ENCODE measurements at regions not wholly inside any gene's neighbourhood (a gene's known extent, or its start where the extent isn't known, plus 50 kb on each side); places are given as distances from the start of the nearest gene placed in this dataset.
"Not testable (repeated sequence)": the region's sequence is repeated elsewhere in the genome, so short reads cannot be mapped to it uniquely, and the experiment has no call there.

GRCh38 chr4:93888308-93888707 is 59.8 kb downstream of the ATOH1 start:
- no peak for DNase-seq

- no peak for DNase-seq
These were observed 60.2 kb downstream of the ATOH1 start for GRCh38 chr4:93888768-93889167.

GRCh38 chr4:93891244-93891643 is 62.7 kb downstream of the ATOH1 start:
- no peak for DNase-seq

GRCh38 chr4:93894995-93895394 is 66.4 kb downstream of the ATOH1 start:
- DNase-seq, result peak; percentile 12

- DNase-seq, result peak; percentile 90
These were observed 68.0 kb downstream of the ATOH1 start for GRCh38 chr4:93896516-93896915.

- peak; percentile 78 for DNase-seq
These were observed 69.0 kb downstream of the ATOH1 start for GRCh38 chr4:93897559-93897958.

- no peak for DNase-seq
These were observed 80.2 kb downstream of the ATOH1 start for GRCh38 chr4:93908778-93909177.

GRCh38 chr4:93911671-93912070 is 83.1 kb downstream of the ATOH1 start:
- no peak for DNase-seq

- DNase-seq, result no peak
These were observed 83.6 kb downstream of the ATOH1 start for GRCh38 chr4:93912146-93912545.

GRCh38 chr4:93918856-93919255 is 90.3 kb downstream of the ATOH1 start:
- peak; percentile 61 for DNase-seq

GRCh38 chr4:93923570-93923969 is 95.0 kb downstream of the ATOH1 start:
- not testable (repeated sequence) for DNase-seq

GRCh38 chr4:93947286-93947685 is 118.7 kb downstream of the ATOH1 start:
- DNase-seq, result no peak

GRCh38 chr4:93950239-93950638 is 121.7 kb downstream of the ATOH1 start:
- DNase-seq, result not testable (repeated sequence)

- no peak for DNase-seq
These were observed 128.6 kb downstream of the ATOH1 start for GRCh38 chr4:93957186-93957585.

GRCh38 chr4:93960450-93960849 is 131.9 kb downstream of the ATOH1 start:
- DNase-seq, result no peak

- no peak for DNase-seq
These were observed 132.4 kb downstream of the ATOH1 start for GRCh38 chr4:93960916-93961315.

- DNase-seq, result no peak
These were observed 153.0 kb downstream of the ATOH1 start for GRCh38 chr4:93981594-93981993.

GRCh38 chr4:93982255-93982654 is 153.7 kb downstream of the ATOH1 start:
- no peak for DNase-seq

GRCh38 chr4:93983140-93983539 is 154.6 kb downstream of the ATOH1 start:
- DNase-seq, result no peak

- no peak for DNase-seq
These were observed 165.8 kb downstream of the ATOH1 start for GRCh38 chr4:93994175-93994994.

- DNase-seq, result no peak
These were observed 168.3 kb downstream of the ATOH1 start for GRCh38 chr4:93996895-93997294.

GRCh38 chr4:94000559-94000958 is 172.0 kb downstream of the ATOH1 start:
- no peak for DNase-seq

- DNase-seq, result no peak
These were observed 178.4 kb downstream of the ATOH1 start for GRCh38 chr4:94006932-94007331.

- DNase-seq, result no peak
These were observed 182.6 kb downstream of the ATOH1 start for GRCh38 chr4:94011190-94011589.

Measured in hematopoietic multipotent progenitor cell treated with erythropoietin and hydrocortisone succinate and interleukin-3 and kit ligand, for 4 days (in vitro differentiated cells).